ENCODE measurements at regions not wholly inside any gene's neighbourhood (a gene's known extent, or its start where the extent isn't known, plus 50 kb on each side); places are given as distances from the start of the nearest gene placed in this dataset.

GRCh38 chr21:34202553-34203372 is 129.4 kb downstream of the MRPS6 start (continued):
- TF ChIP-seq CHD7 (IDR thresholded peaks at IDR 0.05; ENCODE audit: insufficient replicate concordance, low read length) (no peak), CTCF (IDR thresholded peaks at IDR 0.05; ENCODE audit: control extremely low read depth in 1 of 3, insufficient read depth in 1 of 3, low read depth in 1 of 3, low read length in 3 of 3) (no peak), SP1 (IDR thresholded peaks at IDR 0.05; ENCODE audit: low read depth, low read length) (no peak; the same call in 1 of the 2 replicates), RBBP5 (IDR thresholded peaks at IDR 0.05; ENCODE audit: borderline replicate concordance, low read depth, low read length) (peak; percentile 46; the same call in 1 of the 2 replicates), GTF2F1 (IDR thresholded peaks at IDR 0.05; ENCODE audit: borderline replicate concordance, low read depth, low read length) (no peak), ASH2L (IDR thresholded peaks at IDR 0.05; ENCODE audit: low read length) (peak; percentile 71)
- TF ChIP-seq, protein P1, sequence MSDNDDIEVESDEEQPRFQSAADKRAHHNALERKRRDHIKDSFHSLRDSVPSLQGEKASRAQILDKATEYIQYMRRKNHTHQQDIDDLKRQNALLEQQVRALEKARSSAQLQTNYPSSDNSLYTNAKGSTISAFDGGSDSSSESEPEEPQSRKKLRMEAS (IDR thresholded peaks at IDR 0.05): peak; percentile 30; the same call in 1 of the 2 replicates

Measured in H1 (cell line).